WERI-Rb-1 (cell line): ENCODE measurements at regions not wholly inside any gene's neighbourhood (a gene's known extent, or its start where the extent isn't known, plus 50 kb on each side); places are given as distances from the start of the nearest gene placed in this dataset.
A peak's percentile ranks its signal among the peaks of the same experiment; 100 is the strongest.

Experiments
- DNase-seq: peaks from one replicate; pipeline ENCODE4 v3.0.0-alpha.2; 2020
- H3K27ac ChIP-seq: fragments of 250-450 bp; sonication (Bioruptor Pico); 2 replicates; pipeline ENCODE4 v1.5.1; 2020; ENCODE audit warnings: mild to moderate bottlenecking, moderate library complexity
- H3K27me3 ChIP-seq: fragments of 250-450 bp; sonication (Bioruptor Pico); 2 replicates; pipeline ENCODE4 v1.5.1; 2021; ENCODE audit warnings: mild to moderate bottlenecking, low read depth, moderate library complexity; ENCODE audit not compliant: insufficient read depth, severe bottlenecking
- H3K36me3 ChIP-seq: fragments of 250-450 bp; sonication (Bioruptor Pico); 2 replicates; pipeline ENCODE4 v1.5.1; 2020; ENCODE audit warnings: mild to moderate bottlenecking, moderate library complexity
- H3K4me3 ChIP-seq: 2 replicates; pipeline ENCODE4 v1.5.1; 2011; ENCODE audit warnings: low read depth, mild to moderate bottlenecking, control low read depth, low read length
- H3K9me3 ChIP-seq: fragments of 250-450 bp; sonication (Bioruptor Pico); 2 replicates; pipeline ENCODE4 v1.5.1; 2021; ENCODE audit warnings: mild to moderate bottlenecking, moderate library complexity; ENCODE audit not compliant: severe bottlenecking
- TF ChIP-seq, protein P1 (sequence below): IDR thresholded peaks from 2 replicates; pipeline ENCODE4 v1.5.1; 2011; ENCODE audit warnings: low read depth, mild to moderate bottlenecking, control low read depth, inconsistent platforms, low read length

GRCh38 chr6:92810913-92811312 is 608.4 kb downstream of the EPHA7 start:
- H3K36me3 ChIP-seq: no peaks in the 10 kb centered on the region
- H3K27ac ChIP-seq: no peak overlapping the region
- peak; percentile 56 for DNase-seq
- H3K27me3 ChIP-seq: no peaks in the 10 kb centered on the region
- no peaks in the 10 kb centered on the region for H3K9me3 ChIP-seq
- no peak overlapping the region for H3K4me3 ChIP-seq
- TF ChIP-seq, protein P1, sequence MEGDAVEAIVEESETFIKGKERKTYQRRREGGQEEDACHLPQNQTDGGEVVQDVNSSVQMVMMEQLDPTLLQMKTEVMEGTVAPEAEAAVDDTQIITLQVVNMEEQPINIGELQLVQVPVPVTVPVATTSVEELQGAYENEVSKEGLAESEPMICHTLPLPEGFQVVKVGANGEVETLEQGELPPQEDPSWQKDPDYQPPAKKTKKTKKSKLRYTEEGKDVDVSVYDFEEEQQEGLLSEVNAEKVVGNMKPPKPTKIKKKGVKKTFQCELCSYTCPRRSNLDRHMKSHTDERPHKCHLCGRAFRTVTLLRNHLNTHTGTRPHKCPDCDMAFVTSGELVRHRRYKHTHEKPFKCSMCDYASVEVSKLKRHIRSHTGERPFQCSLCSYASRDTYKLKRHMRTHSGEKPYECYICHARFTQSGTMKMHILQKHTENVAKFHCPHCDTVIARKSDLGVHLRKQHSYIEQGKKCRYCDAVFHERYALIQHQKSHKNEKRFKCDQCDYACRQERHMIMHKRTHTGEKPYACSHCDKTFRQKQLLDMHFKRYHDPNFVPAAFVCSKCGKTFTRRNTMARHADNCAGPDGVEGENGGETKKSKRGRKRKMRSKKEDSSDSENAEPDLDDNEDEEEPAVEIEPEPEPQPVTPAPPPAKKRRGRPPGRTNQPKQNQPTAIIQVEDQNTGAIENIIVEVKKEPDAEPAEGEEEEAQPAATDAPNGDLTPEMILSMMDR: peak; percentile 66

- H3K4me3 ChIP-seq: no peak overlapping the region
- DNase-seq: no peak
- no peaks in the 10 kb centered on the region for H3K36me3 ChIP-seq
- H3K27me3 ChIP-seq: no peaks in the 10 kb centered on the region
- H3K9me3 ChIP-seq: no peaks in the 10 kb centered on the region
- TF ChIP-seq, protein P1: no peak
- H3K27ac ChIP-seq: no peak overlapping the region
Observed at GRCh38 chr6:92806254-92806653, 613.1 kb downstream of the EPHA7 start.

GRCh38 chr6:92791403-92791802 is 628.0 kb downstream of the EPHA7 start:
- no peak overlapping the region for H3K4me3 ChIP-seq
- H3K9me3 ChIP-seq: no peaks in the 10 kb centered on the region
- no peak overlapping the region for H3K27ac ChIP-seq
- no peaks in the 10 kb centered on the region for H3K36me3 ChIP-seq
- H3K27me3 ChIP-seq: no peaks in the 10 kb centered on the region
- TF ChIP-seq, protein P1: no peak
- no peak for DNase-seq

- no peak overlapping the region for H3K4me3 ChIP-seq
- no peaks in the 10 kb centered on the region for H3K27me3 ChIP-seq
- H3K9me3 ChIP-seq: no peaks in the 10 kb centered on the region
- TF ChIP-seq, protein P1: no peak
- no peak for DNase-seq
- no peak overlapping the region for H3K27ac ChIP-seq
- H3K36me3 ChIP-seq: no peaks in the 10 kb centered on the region
Observed at GRCh38 chr6:92790381-92790780, 629.0 kb downstream of the EPHA7 start.

DNA sequence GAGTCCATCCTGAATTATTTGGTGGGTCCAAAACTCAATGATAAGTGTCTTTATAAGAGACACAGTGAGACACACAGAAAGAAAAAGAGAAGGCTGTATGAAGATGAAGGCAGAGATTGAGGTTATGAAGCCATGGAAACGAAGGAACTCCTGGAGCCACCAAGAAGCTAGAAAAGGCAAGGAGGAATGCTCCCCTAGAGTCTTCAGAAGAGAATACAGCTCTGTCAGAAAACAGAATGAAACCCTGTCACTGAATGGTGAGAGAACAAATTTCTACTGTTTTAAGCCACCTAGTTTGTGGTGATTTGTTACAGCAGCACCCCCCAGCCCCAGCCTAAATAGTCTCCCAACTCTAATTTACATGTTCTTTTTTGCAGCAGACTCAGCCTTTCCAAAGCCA is 635.1 kb downstream of the EPHA7 start:
- H3K36me3 ChIP-seq: no peaks in the 10 kb centered on the region
- TF ChIP-seq, protein P1: no peak
- no peak overlapping the region for H3K4me3 ChIP-seq
- H3K27ac ChIP-seq: no peak overlapping the region
- H3K27me3 ChIP-seq: no peaks in the 10 kb centered on the region
- DNase-seq: no peak
- H3K9me3 ChIP-seq: no peaks in the 10 kb centered on the region

GRCh38 chr6:92779746-92780145 is 639.6 kb downstream of the EPHA7 start:
- Histone ChIP-seq H3K4me3 (no peak overlapping the region), H3K27me3 (no peaks in the 10 kb centered on the region), H3K9me3 (no peaks in the 10 kb centered on the region), H3K27ac (no peak overlapping the region), H3K36me3 (no peaks in the 10 kb centered on the region)
- TF ChIP-seq, protein P1: no peak
- DNase-seq: no peak
